ENCODE measurements at regions not wholly inside any gene's neighbourhood (a gene's known extent, or its start where the extent isn't known, plus 50 kb on each side); places are given as distances from the start of the nearest gene placed in this dataset.

GRCh38 chr5:13640270-13640669, 304.2 kb downstream of the DNAH5 start:
- CTCF ChIA-PET: no interaction called here
- POLR2A ChIA-PET: no interaction called here
- WGBS (ENCODE audit: insufficient coverage): no CpG with 5 or more reads among the region's 2 CpGs
- H3K4me3 ChIP-seq (ENCODE audit: control insufficient read depth in 1 of 7, extremely low read depth in 1 of 7, insufficient read depth in 4 of 7, low read depth in 2 of 7, low read length in 6 of 7): no peak overlapping the region
- H3K9me3 ChIP-seq (ENCODE audit: control extremely low read depth in 1 of 5, control insufficient read depth in 4 of 5, insufficient read depth in 2 of 5, low read depth in 1 of 5, low read length in 4 of 5): no peaks in the 10 kb centered on the region
- H3K4me1 ChIP-seq (ENCODE audit: control extremely low read depth in 1 of 4, control insufficient read depth in 4 of 4, insufficient read depth in 4 of 4, low read length in 3 of 4): no peaks in the 10 kb centered on the region
- no peak for DNase-seq
- H3K27ac ChIP-seq (ENCODE audit: insufficient read depth in 1 of 2, low read depth in 1 of 2, low read length in 2 of 2, poor library complexity in 1 of 2, severe bottlenecking in 2 of 2): no peak overlapping the region
- no peaks in the 10 kb centered on the region for H3K27me3 ChIP-seq (replicated peaks in 2 of 5; ENCODE audit: control insufficient read depth in 4 of 5, insufficient read depth in 5 of 5, low read length in 4 of 5)
- H3K36me3 ChIP-seq (ENCODE audit: control insufficient read depth in 4 of 4, insufficient read depth in 4 of 4, low read length in 3 of 4): no peaks in the 10 kb centered on the region

GRCh38 chr5:13632676-13633075, 311.8 kb downstream of the DNAH5 start:
- Histone ChIP-seq H3K9me3 (ENCODE audit: control extremely low read depth in 1 of 5, control insufficient read depth in 4 of 5, insufficient read depth in 2 of 5, low read depth in 1 of 5, low read length in 4 of 5) (no peaks in the 10 kb centered on the region), H3K36me3 (ENCODE audit: control insufficient read depth in 4 of 4, insufficient read depth in 4 of 4, low read length in 3 of 4) (no peaks in the 10 kb centered on the region), H3K27ac (ENCODE audit: insufficient read depth in 1 of 2, low read depth in 1 of 2, low read length in 2 of 2, poor library complexity in 1 of 2, severe bottlenecking in 2 of 2) (no peak overlapping the region), H3K4me3 (ENCODE audit: control insufficient read depth in 1 of 7, extremely low read depth in 1 of 7, insufficient read depth in 4 of 7, low read depth in 2 of 7, low read length in 6 of 7) (no peak overlapping the region), H3K27me3 (replicated peaks in 2 of 5; ENCODE audit: control insufficient read depth in 4 of 5, insufficient read depth in 5 of 5, low read length in 4 of 5) (no peaks in the 10 kb centered on the region), H3K4me1 (ENCODE audit: control extremely low read depth in 1 of 4, control insufficient read depth in 4 of 4, insufficient read depth in 4 of 4, low read length in 3 of 4) (no peaks in the 10 kb centered on the region)
- ChIA-PET POLR2A (no interaction called here), CTCF (interaction anchor here (0.9 kb wide), 1 partner anchor 10 kb away, joined by 3 read pairs; no protein-coding TSS in a partner anchor)
- no peak for DNase-seq
- WGBS (ENCODE audit: insufficient coverage): 71% methylated on average over 1 of the region's 1 CpG

- no peak for DNase-seq
- WGBS (ENCODE audit: insufficient coverage): 100% methylated on average over 1 of the region's 2 CpGs
- no peaks in the 10 kb centered on the region for H3K27me3 ChIP-seq (replicated peaks in 2 of 5; ENCODE audit: control insufficient read depth in 4 of 5, insufficient read depth in 5 of 5, low read length in 4 of 5)
- no peak overlapping the region for H3K27ac ChIP-seq (ENCODE audit: insufficient read depth in 1 of 2, low read depth in 1 of 2, low read length in 2 of 2, poor library complexity in 1 of 2, severe bottlenecking in 2 of 2)
- CTCF ChIA-PET: no interaction called here
- no peaks in the 10 kb centered on the region for H3K36me3 ChIP-seq (ENCODE audit: control insufficient read depth in 4 of 4, insufficient read depth in 4 of 4, low read length in 3 of 4)
- H3K4me1 ChIP-seq (ENCODE audit: control extremely low read depth in 1 of 4, control insufficient read depth in 4 of 4, insufficient read depth in 4 of 4, low read length in 3 of 4): no peaks in the 10 kb centered on the region
- POLR2A ChIA-PET: no interaction called here
- no peaks in the 10 kb centered on the region for H3K9me3 ChIP-seq (ENCODE audit: control extremely low read depth in 1 of 5, control insufficient read depth in 4 of 5, insufficient read depth in 2 of 5, low read depth in 1 of 5, low read length in 4 of 5)
- no peak overlapping the region for H3K4me3 ChIP-seq (ENCODE audit: control insufficient read depth in 1 of 7, extremely low read depth in 1 of 7, insufficient read depth in 4 of 7, low read depth in 2 of 7, low read length in 6 of 7)
Observed at GRCh38 chr5:13629218-13629617, 315.3 kb downstream of the DNAH5 start.

GRCh38 chr5:13627673-13628454, 316.6 kb downstream of the DNAH5 start:
- no peak overlapping the region for H3K4me3 ChIP-seq (ENCODE audit: control insufficient read depth in 1 of 7, extremely low read depth in 1 of 7, insufficient read depth in 4 of 7, low read depth in 2 of 7, low read length in 6 of 7)
- no peaks in the 10 kb centered on the region for H3K4me1 ChIP-seq (ENCODE audit: control extremely low read depth in 1 of 4, control insufficient read depth in 4 of 4, insufficient read depth in 4 of 4, low read length in 3 of 4)
- no peak overlapping the region for H3K27ac ChIP-seq (ENCODE audit: insufficient read depth in 1 of 2, low read depth in 1 of 2, low read length in 2 of 2, poor library complexity in 1 of 2, severe bottlenecking in 2 of 2)
- WGBS (ENCODE audit: insufficient coverage): 79% methylated on average over 2 of the region's 3 CpGs
- no peaks in the 10 kb centered on the region for H3K9me3 ChIP-seq (ENCODE audit: control extremely low read depth in 1 of 5, control insufficient read depth in 4 of 5, insufficient read depth in 2 of 5, low read depth in 1 of 5, low read length in 4 of 5)
- no peaks in the 10 kb centered on the region for H3K27me3 ChIP-seq (replicated peaks in 2 of 5; ENCODE audit: control insufficient read depth in 4 of 5, insufficient read depth in 5 of 5, low read length in 4 of 5)
- ChIA-PET POLR2A (no interaction called here), CTCF (interaction anchor here (1.3 kb wide), 1 partner anchor 36 kb away, joined by 3 read pairs; no protein-coding TSS in a partner anchor)
- DNase-seq: no peak
- H3K36me3 ChIP-seq (ENCODE audit: control insufficient read depth in 4 of 4, insufficient read depth in 4 of 4, low read length in 3 of 4): no peaks in the 10 kb centered on the region

GRCh38 chr5:13625616-13626198, 318.8 kb downstream of the DNAH5 start:
- Histone ChIP-seq H3K27me3 (replicated peaks in 2 of 5; ENCODE audit: control insufficient read depth in 4 of 5, insufficient read depth in 5 of 5, low read length in 4 of 5) (no peaks in the 10 kb centered on the region), H3K9me3 (ENCODE audit: control extremely low read depth in 1 of 5, control insufficient read depth in 4 of 5, insufficient read depth in 2 of 5, low read depth in 1 of 5, low read length in 4 of 5) (no peaks in the 10 kb centered on the region), H3K27ac (ENCODE audit: insufficient read depth in 1 of 2, low read depth in 1 of 2, low read length in 2 of 2, poor library complexity in 1 of 2, severe bottlenecking in 2 of 2) (no peak overlapping the region), H3K4me1 (ENCODE audit: control extremely low read depth in 1 of 4, control insufficient read depth in 4 of 4, insufficient read depth in 4 of 4, low read length in 3 of 4) (no peaks in the 10 kb centered on the region), H3K4me3 (ENCODE audit: control insufficient read depth in 1 of 7, extremely low read depth in 1 of 7, insufficient read depth in 4 of 7, low read depth in 2 of 7, low read length in 6 of 7) (no peak overlapping the region), H3K36me3 (ENCODE audit: control insufficient read depth in 4 of 4, insufficient read depth in 4 of 4, low read length in 3 of 4) (no peaks in the 10 kb centered on the region)
- ChIA-PET CTCF (no interaction called here), POLR2A (no interaction called here)
- DNase-seq: no peak
- no CpG with 5 or more reads among the region's 1 CpG for whole genome bisulfite sequencing (ENCODE audit: insufficient coverage)

- H3K4me1 ChIP-seq (ENCODE audit: control extremely low read depth in 1 of 4, control insufficient read depth in 4 of 4, insufficient read depth in 4 of 4, low read length in 3 of 4): no peaks in the 10 kb centered on the region
- POLR2A ChIA-PET: no interaction called here
- no peak overlapping the region for H3K4me3 ChIP-seq (ENCODE audit: control insufficient read depth in 1 of 7, extremely low read depth in 1 of 7, insufficient read depth in 4 of 7, low read depth in 2 of 7, low read length in 6 of 7)
- WGBS (ENCODE audit: insufficient coverage): 76% methylated on average over 3 of the region's 6 CpGs
- no peaks in the 10 kb centered on the region for H3K27me3 ChIP-seq (replicated peaks in 2 of 5; ENCODE audit: control insufficient read depth in 4 of 5, insufficient read depth in 5 of 5, low read length in 4 of 5)
- no peak for DNase-seq
- H3K9me3 ChIP-seq (ENCODE audit: control extremely low read depth in 1 of 5, control insufficient read depth in 4 of 5, insufficient read depth in 2 of 5, low read depth in 1 of 5, low read length in 4 of 5): no peaks in the 10 kb centered on the region
- CTCF ChIA-PET: no interaction called here
- H3K27ac ChIP-seq (ENCODE audit: insufficient read depth in 1 of 2, low read depth in 1 of 2, low read length in 2 of 2, poor library complexity in 1 of 2, severe bottlenecking in 2 of 2): no peak overlapping the region
- no peaks in the 10 kb centered on the region for H3K36me3 ChIP-seq (ENCODE audit: control insufficient read depth in 4 of 4, insufficient read depth in 4 of 4, low read length in 3 of 4)
Observed at GRCh38 chr5:13624283-13625074, 320.0 kb downstream of the DNAH5 start.

- CTCF ChIA-PET: interaction anchor here (0.9 kb wide), 1 partner anchor 1035 kb away, joined by 3 read pairs; no protein-coding TSS in a partner anchor
- 94% methylated on average over 8 of the region's 8 CpGs for WGBS (ENCODE audit: insufficient coverage)
Observed at GRCh38 chr5:13613621-13614020, 330.9 kb downstream of the DNAH5 start.

More at GRCh38 chr5:13613621-13614020, 330.9 kb downstream of the DNAH5 start:
- DNase-seq: no peak
- POLR2A ChIA-PET: no interaction called here
- Histone ChIP-seq H3K36me3 (ENCODE audit: control insufficient read depth in 4 of 4, insufficient read depth in 4 of 4, low read length in 3 of 4) (no peaks in the 10 kb centered on the region), H3K4me3 (ENCODE audit: control insufficient read depth in 1 of 7, extremely low read depth in 1 of 7, insufficient read depth in 4 of 7, low read depth in 2 of 7, low read length in 6 of 7) (no peak overlapping the region), H3K27ac (ENCODE audit: insufficient read depth in 1 of 2, low read depth in 1 of 2, low read length in 2 of 2, poor library complexity in 1 of 2, severe bottlenecking in 2 of 2) (no peak overlapping the region), H3K9me3 (ENCODE audit: control extremely low read depth in 1 of 5, control insufficient read depth in 4 of 5, insufficient read depth in 2 of 5, low read depth in 1 of 5, low read length in 4 of 5) (peaks cover 0 to 6% (median 0%) of the 10 kb centered on the region in 5 experiments), H3K4me1 (ENCODE audit: control extremely low read depth in 1 of 4, control insufficient read depth in 4 of 4, insufficient read depth in 4 of 4, low read length in 3 of 4) (no peaks in the 10 kb centered on the region), H3K27me3 (replicated peaks in 2 of 5; ENCODE audit: control insufficient read depth in 4 of 5, insufficient read depth in 5 of 5, low read length in 4 of 5) (no peaks in the 10 kb centered on the region)

Data from common myeloid progenitor, CD34-positive (primary cell).